Vagina (tissue), 2 donors: ENCODE measurements at regions not wholly inside any gene's neighbourhood (a gene's known extent, or its start where the extent isn't known, plus 50 kb on each side); places are given as distances from the start of the nearest gene placed in this dataset.

Source experiments
- CTCF ChIP-seq, 3 experiments: fragments of 450-650 bp in 2 of 3; fragments of 200-600 bp in 1 of 3; sonication (generic) in 1 of 3; IDR thresholded peaks; one replicate each; pipeline ENCODE4 v1.5.1; 2017 to 2019; ENCODE audit warnings: antibody characterized with exemption in 3 of 3, mild to moderate bottlenecking in 2 of 3, moderate library complexity in 2 of 3
- POLR2AphosphoS5 ChIP-seq, 2 donors: sonication (generic); formaldehyde crosslinking; IDR thresholded peaks; one replicate each; pipeline ENCODE4 v1.9.0; 2017; ENCODE audit warnings: antibody characterized with exemption in 2 of 2, mild to moderate bottlenecking in 2 of 2, low read depth in 1 of 2; ENCODE audit not compliant: insufficient read depth in 1 of 2

- TF ChIP-seq CTCF (IDR thresholded peaks at IDR 0.05) (no peak), POLR2AphosphoS5 (IDR thresholded peaks at IDR 0.05; ENCODE audit: insufficient read depth in 1 of 2, low read depth in 1 of 2) (no peak)
These were observed 121.4 kb upstream of the RREB1 start for GRCh38 chr6:6986344-6986743.
